Esophagus muscularis mucosa (tissue), 4 donors: ENCODE measurements at regions not wholly inside any gene's neighbourhood (a gene's known extent, or its start where the extent isn't known, plus 50 kb on each side); places are given as distances from the start of the nearest gene placed in this dataset.

Source experiments
- DNase-seq: peaks from one replicate; pipeline ENCODE4 v3.0.0-alpha.2; 2017; ENCODE audit errors: extremely low spot score
- H3K27ac ChIP-seq, 4 donors: fragments of 200-600 bp; sonication (generic); replicated peaks in 1 of 4; 1 replicate in 3 of 4; 2 replicates in 1 of 4; pipeline ENCODE4 v1.5.1; 2016 to 2019; ENCODE audit warnings: mild to moderate bottlenecking in 1 of 4
- H3K27me3 ChIP-seq, 4 donors: fragments of 200-600 bp; sonication (generic); one replicate each; pipeline versions ENCODE4 v1.5.1 to v1.6.0; 2016 to 2019
- H3K36me3 ChIP-seq, 4 donors: fragments of 200-600 bp; sonication (generic); one replicate each; pipeline ENCODE4 v1.5.1; 2016 to 2019
- H3K4me1 ChIP-seq, 4 donors: fragments of 200-600 bp; sonication (generic); one replicate each; pipeline ENCODE4 v1.5.1; 2016 to 2019
- H3K4me3 ChIP-seq, 4 donors: fragments of 200-600 bp; sonication (generic); 1 replicate in 2 of 4; 2 replicates in 2 of 4; pipeline ENCODE4 v1.5.1; 2016 to 2019; ENCODE audit warnings: mild to moderate bottlenecking in 4 of 4, moderate library complexity in 1 of 4
- H3K9me3 ChIP-seq, 4 donors: fragments of 200-600 bp; sonication (generic); 1 replicate in 3 of 4; 2 replicates in 1 of 4; pipeline ENCODE4 v1.5.1; 2016 to 2019
- EP300 ChIP-seq: sonication (generic); formaldehyde crosslinking; IDR thresholded peaks from one replicate; pipeline ENCODE4 v1.6.1; 2017; ENCODE audit warnings: antibody characterized with exemption
- POLR2A ChIP-seq: fragments of 450-650 bp; IDR thresholded peaks from one replicate; pipeline ENCODE4 v1.6.1; 2017; ENCODE audit warnings: antibody characterized with exemption, moderate library complexity, mild to moderate bottlenecking, low read depth
- POLR2AphosphoS5 ChIP-seq, 2 donors: sonication (generic); formaldehyde crosslinking; IDR thresholded peaks; one replicate each; pipeline ENCODE4 v1.6.1; 2017; ENCODE audit warnings: antibody characterized with exemption in 2 of 2
- WGBS: methylation state at CpG from one replicate; pipeline ENCODE4 v1.1.5; 2018; 5-methylcytosine and 5-hydroxymethylcytosine counted together
- intact Hi-C: fragments of 100-400 bp; cut with DNase I; formaldehyde crosslinking; loops from one replicate; pipeline ENCODE4 v1.15.1; 2023
- TF ChIP-seq, protein P1 (sequence below), 3 experiments: fragments of 200-600 bp in 2 of 3; fragments of 450-650 bp in 1 of 3; sonication (generic) in 2 of 3; IDR thresholded peaks; one replicate each; pipeline ENCODE4 v1.5.1; 2017 to 2019; ENCODE audit warnings: antibody characterized with exemption in 3 of 3, mild to moderate bottlenecking in 2 of 3, moderate library complexity in 1 of 3

DNA sequence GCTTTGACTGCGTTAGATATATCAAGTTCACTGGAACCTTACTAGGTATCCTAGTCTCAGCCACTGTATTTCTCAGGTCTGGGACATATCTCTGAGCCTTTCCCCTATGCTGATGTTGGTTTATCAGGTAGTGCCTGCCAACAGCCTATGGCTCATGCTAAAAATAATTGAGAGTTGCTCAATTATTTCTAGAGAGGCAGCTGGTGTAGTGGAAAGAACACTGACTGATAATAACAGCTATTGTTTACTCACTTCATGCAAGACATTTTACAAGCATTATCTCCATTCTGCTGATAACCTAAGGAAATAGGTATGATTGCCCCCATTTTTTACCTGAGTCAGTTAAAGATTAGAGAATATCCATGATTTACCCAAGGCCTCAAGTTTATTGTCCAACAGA lies 231.4 kb downstream of the LRRN1 start:
- no peak overlapping the region for H3K27ac ChIP-seq
- no peak for DNase-seq
- intact Hi-C loops, result no loop called here
- no peaks in the 10 kb centered on the region for H3K9me3 ChIP-seq
- H3K4me1 ChIP-seq, result peaks cover 0 to 4% (median 0%) of the 10 kb centered on the region in 4 donors
- TF ChIP-seq, protein P1, sequence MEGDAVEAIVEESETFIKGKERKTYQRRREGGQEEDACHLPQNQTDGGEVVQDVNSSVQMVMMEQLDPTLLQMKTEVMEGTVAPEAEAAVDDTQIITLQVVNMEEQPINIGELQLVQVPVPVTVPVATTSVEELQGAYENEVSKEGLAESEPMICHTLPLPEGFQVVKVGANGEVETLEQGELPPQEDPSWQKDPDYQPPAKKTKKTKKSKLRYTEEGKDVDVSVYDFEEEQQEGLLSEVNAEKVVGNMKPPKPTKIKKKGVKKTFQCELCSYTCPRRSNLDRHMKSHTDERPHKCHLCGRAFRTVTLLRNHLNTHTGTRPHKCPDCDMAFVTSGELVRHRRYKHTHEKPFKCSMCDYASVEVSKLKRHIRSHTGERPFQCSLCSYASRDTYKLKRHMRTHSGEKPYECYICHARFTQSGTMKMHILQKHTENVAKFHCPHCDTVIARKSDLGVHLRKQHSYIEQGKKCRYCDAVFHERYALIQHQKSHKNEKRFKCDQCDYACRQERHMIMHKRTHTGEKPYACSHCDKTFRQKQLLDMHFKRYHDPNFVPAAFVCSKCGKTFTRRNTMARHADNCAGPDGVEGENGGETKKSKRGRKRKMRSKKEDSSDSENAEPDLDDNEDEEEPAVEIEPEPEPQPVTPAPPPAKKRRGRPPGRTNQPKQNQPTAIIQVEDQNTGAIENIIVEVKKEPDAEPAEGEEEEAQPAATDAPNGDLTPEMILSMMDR (IDR thresholded peaks at IDR 0.05), result no peak
- TF ChIP-seq POLR2A, result no peak
- TF ChIP-seq EP300, result no peak
- TF ChIP-seq POLR2AphosphoS5 (IDR thresholded peaks at IDR 0.05), result no peak
- no peaks in the 10 kb centered on the region for H3K27me3 ChIP-seq
- 100% methylated on average over 1 of the region's 1 CpG for WGBS
- no peak overlapping the region for H3K4me3 ChIP-seq
- no peaks in the 10 kb centered on the region for H3K36me3 ChIP-seq

GRCh38 chr3:4033296-4033695 lies 234.1 kb downstream of the LRRN1 start:
- TF ChIP-seq POLR2AphosphoS5 (IDR thresholded peaks at IDR 0.05) (no peak), EP300 (no peak), POLR2A (no peak)
- TF ChIP-seq, protein P1 (IDR thresholded peaks at IDR 0.05), result no peak
- WGBS, result 85% methylated on average over 2 of the region's 2 CpGs

GRCh38 chr3:4036046-4036445 lies 236.8 kb downstream of the LRRN1 start:
- intact Hi-C loops, result no loop called here
- TF ChIP-seq POLR2A (no peak), EP300 (no peak), POLR2AphosphoS5 (IDR thresholded peaks at IDR 0.05) (no peak)
- TF ChIP-seq, protein P1 (IDR thresholded peaks at IDR 0.05), result no peak
- H3K27ac ChIP-seq, result no peak overlapping the region
- H3K36me3 ChIP-seq, result no peaks in the 10 kb centered on the region
- no peaks in the 10 kb centered on the region for H3K4me1 ChIP-seq
- H3K9me3 ChIP-seq, result no peaks in the 10 kb centered on the region
- no peak overlapping the region for H3K4me3 ChIP-seq
- DNase-seq, result no peak
- no peaks in the 10 kb centered on the region for H3K27me3 ChIP-seq

More at GRCh38 chr3:4033296-4033695, 234.1 kb downstream of the LRRN1 start:
- H3K27ac ChIP-seq, result no peak overlapping the region
- no peak for DNase-seq
- no peaks in the 10 kb centered on the region for H3K36me3 ChIP-seq
- intact Hi-C loops, result no loop called here
- peaks cover 0 to 4% (median 0%) of the 10 kb centered on the region in 4 donors for H3K4me1 ChIP-seq
- no peaks in the 10 kb centered on the region for H3K27me3 ChIP-seq
- H3K9me3 ChIP-seq, result no peaks in the 10 kb centered on the region
- no peak overlapping the region for H3K4me3 ChIP-seq

- H3K27me3 ChIP-seq, result no peaks in the 10 kb centered on the region
- H3K27ac ChIP-seq, result no peak overlapping the region
- TF ChIP-seq, protein P1 (IDR thresholded peaks at IDR 0.05), result no peak
- TF ChIP-seq POLR2AphosphoS5 (IDR thresholded peaks at IDR 0.05) (no peak), EP300 (no peak), POLR2A (no peak)
- DNase-seq, result no peak
- H3K4me3 ChIP-seq, result no peak overlapping the region
- WGBS, result 88% methylated on average over 5 of the region's 5 CpGs
- intact Hi-C loops, result no loop called here
- no peaks in the 10 kb centered on the region for H3K4me1 ChIP-seq
- no peaks in the 10 kb centered on the region for H3K36me3 ChIP-seq
- no peaks in the 10 kb centered on the region for H3K9me3 ChIP-seq
Observed at GRCh38 chr3:4038351-4038750, 239.1 kb downstream of the LRRN1 start.

GRCh38 chr3:4042070-4042469 lies 242.8 kb downstream of the LRRN1 start:
- DNase-seq, result no peak
- 91% methylated on average over 2 of the region's 2 CpGs for WGBS
- Histone ChIP-seq H3K27me3 (no peaks in the 10 kb centered on the region), H3K4me1 (no peaks in the 10 kb centered on the region), H3K9me3 (no peaks in the 10 kb centered on the region), H3K36me3 (no peaks in the 10 kb centered on the region), H3K4me3 (no peak overlapping the region), H3K27ac (no peak overlapping the region)
- TF ChIP-seq POLR2A (no peak), EP300 (no peak)
- TF ChIP-seq, protein P1 (IDR thresholded peaks at IDR 0.05), result no peak
- intact Hi-C loops, result no loop called here
